Vagina (tissue), 2 donors: ENCODE measurements at regions not wholly inside any gene's neighbourhood (a gene's known extent, or its start where the extent isn't known, plus 50 kb on each side); places are given as distances from the start of the nearest gene placed in this dataset.

Experiments
- DNase-seq, 2 donors: peaks; one replicate each; pipeline ENCODE4 v3.0.0-alpha.2; 2017; ENCODE audit errors: extremely low spot score in 2 of 2
- H3K27ac ChIP-seq: fragments of 200-600 bp; sonication (generic); one replicate; pipeline ENCODE4 v1.5.1; 2019
- H3K27me3 ChIP-seq: fragments of 200-600 bp; sonication (generic); one replicate; pipeline ENCODE4 v1.5.1; 2019
- H3K36me3 ChIP-seq, 2 donors: fragments of 200-600 bp; sonication (generic); one replicate each; pipeline ENCODE4 v1.5.1; 2017 to 2019
- H3K4me1 ChIP-seq: fragments of 200-600 bp; sonication (generic); one replicate; pipeline ENCODE4 v1.5.1; 2019
- H3K4me3 ChIP-seq, 2 donors: fragments of 200-600 bp; sonication (generic); 1 replicate in 1 of 2; 2 replicates in 1 of 2; pipeline ENCODE4 v1.5.1; 2016 to 2019
- H3K9me3 ChIP-seq: fragments of 200-600 bp; sonication (generic); one replicate; pipeline ENCODE4 v1.5.1; 2019
- CTCF ChIP-seq, 3 experiments: fragments of 450-650 bp in 2 of 3; fragments of 200-600 bp in 1 of 3; sonication (generic) in 1 of 3; IDR thresholded peaks; one replicate each; pipeline ENCODE4 v1.5.1; 2017 to 2019; ENCODE audit warnings: antibody characterized with exemption in 3 of 3, mild to moderate bottlenecking in 2 of 3, moderate library complexity in 2 of 3
- POLR2A ChIP-seq, 2 donors: fragments of 450-650 bp; IDR thresholded peaks; one replicate each; pipeline ENCODE4 v1.6.1; 2017; ENCODE audit warnings: antibody characterized with exemption in 2 of 2, mild to moderate bottlenecking in 2 of 2, moderate library complexity in 2 of 2
- POLR2AphosphoS5 ChIP-seq, 2 donors: sonication (generic); formaldehyde crosslinking; IDR thresholded peaks; one replicate each; pipeline ENCODE4 v1.9.0; 2017; ENCODE audit warnings: antibody characterized with exemption in 2 of 2, mild to moderate bottlenecking in 2 of 2, low read depth in 1 of 2; ENCODE audit not compliant: insufficient read depth in 1 of 2
- intact Hi-C: fragments of 100-400 bp; cut with DNase I; formaldehyde crosslinking; loops from one replicate; pipeline ENCODE4 v1.15.1; 2023

GRCh38 chr4:160161026-160161425 lies 1058.1 kb downstream of the RAPGEF2 start:
- H3K4me3 ChIP-seq, result no peak overlapping the region
- no peaks in the 10 kb centered on the region for H3K36me3 ChIP-seq
- no peaks in the 10 kb centered on the region for H3K27me3 ChIP-seq
- H3K4me1 ChIP-seq, result no peaks in the 10 kb centered on the region
- H3K9me3 ChIP-seq, result no peaks in the 10 kb centered on the region
- no peak for DNase-seq
- TF ChIP-seq POLR2A (IDR thresholded peaks at IDR 0.05) (no peak), POLR2AphosphoS5 (IDR thresholded peaks at IDR 0.05; ENCODE audit: insufficient read depth in 1 of 2, low read depth in 1 of 2) (no peak), CTCF (IDR thresholded peaks at IDR 0.05) (no peak)
- intact Hi-C loops, result no loop called here
- no peak overlapping the region for H3K27ac ChIP-seq

- intact Hi-C loops, result no loop called here
- H3K9me3 ChIP-seq, result no peaks in the 10 kb centered on the region
Measured at GRCh38 chr4:160175064-160175643, 1072.3 kb downstream of the RAPGEF2 start.

GRCh38 chr4:160180211-160180610 lies 1077.3 kb downstream of the RAPGEF2 start:
- Histone ChIP-seq H3K4me1 (no peaks in the 10 kb centered on the region), H3K36me3 (no peaks in the 10 kb centered on the region), H3K27ac (no peak overlapping the region), H3K27me3 (no peaks in the 10 kb centered on the region), H3K9me3 (no peaks in the 10 kb centered on the region), H3K4me3 (no peak overlapping the region)
- TF ChIP-seq POLR2AphosphoS5 (IDR thresholded peaks at IDR 0.05; ENCODE audit: insufficient read depth in 1 of 2, low read depth in 1 of 2) (no peak), CTCF (IDR thresholded peaks at IDR 0.05) (no peak), POLR2A (IDR thresholded peaks at IDR 0.05) (no peak)
- intact Hi-C loops, result no loop called here
- no peak for DNase-seq

More at GRCh38 chr4:160175064-160175643, 1072.3 kb downstream of the RAPGEF2 start:
- Histone ChIP-seq H3K27ac (no peak overlapping the region), H3K27me3 (no peaks in the 10 kb centered on the region), H3K4me3 (no peak overlapping the region), H3K4me1 (no peaks in the 10 kb centered on the region), H3K36me3 (no peaks in the 10 kb centered on the region)
- DNase-seq, result no peak
- TF ChIP-seq POLR2A (IDR thresholded peaks at IDR 0.05) (no peak), CTCF (IDR thresholded peaks at IDR 0.05) (no peak), POLR2AphosphoS5 (IDR thresholded peaks at IDR 0.05; ENCODE audit: insufficient read depth in 1 of 2, low read depth in 1 of 2) (no peak)

- Histone ChIP-seq H3K9me3 (no peaks in the 10 kb centered on the region), H3K4me3 (no peak overlapping the region), H3K36me3 (no peaks in the 10 kb centered on the region), H3K27ac (no peak overlapping the region), H3K27me3 (no peaks in the 10 kb centered on the region), H3K4me1 (no peaks in the 10 kb centered on the region)
- TF ChIP-seq CTCF (IDR thresholded peaks at IDR 0.05) (no peak), POLR2AphosphoS5 (IDR thresholded peaks at IDR 0.05; ENCODE audit: insufficient read depth in 1 of 2, low read depth in 1 of 2) (no peak), POLR2A (IDR thresholded peaks at IDR 0.05) (no peak)
- intact Hi-C loops, result no loop called here
- DNase-seq, result no peak
Measured at GRCh38 chr4:160182727-160183126, 1079.8 kb downstream of the RAPGEF2 start.

- Histone ChIP-seq H3K27ac (no peak overlapping the region), H3K9me3 (no peaks in the 10 kb centered on the region), H3K36me3 (no peaks in the 10 kb centered on the region), H3K4me1 (no peaks in the 10 kb centered on the region), H3K27me3 (no peaks in the 10 kb centered on the region), H3K4me3 (no peak overlapping the region)
- no peak for DNase-seq
- TF ChIP-seq CTCF (IDR thresholded peaks at IDR 0.05) (no peak), POLR2A (IDR thresholded peaks at IDR 0.05) (no peak), POLR2AphosphoS5 (IDR thresholded peaks at IDR 0.05; ENCODE audit: insufficient read depth in 1 of 2, low read depth in 1 of 2) (no peak)
- intact Hi-C loops, result no loop called here
Measured at GRCh38 chr4:160184884-160185283, 1082.0 kb downstream of the RAPGEF2 start.
